ENCODE measurements at regions not wholly inside any gene's neighbourhood (a gene's known extent, or its start where the extent isn't known, plus 50 kb on each side); places are given as distances from the start of the nearest gene placed in this dataset.
"Not testable (repeated sequence)": the region's sequence is repeated elsewhere in the genome, so short reads cannot be mapped to it uniquely, and the experiment has no call there.

DNA sequence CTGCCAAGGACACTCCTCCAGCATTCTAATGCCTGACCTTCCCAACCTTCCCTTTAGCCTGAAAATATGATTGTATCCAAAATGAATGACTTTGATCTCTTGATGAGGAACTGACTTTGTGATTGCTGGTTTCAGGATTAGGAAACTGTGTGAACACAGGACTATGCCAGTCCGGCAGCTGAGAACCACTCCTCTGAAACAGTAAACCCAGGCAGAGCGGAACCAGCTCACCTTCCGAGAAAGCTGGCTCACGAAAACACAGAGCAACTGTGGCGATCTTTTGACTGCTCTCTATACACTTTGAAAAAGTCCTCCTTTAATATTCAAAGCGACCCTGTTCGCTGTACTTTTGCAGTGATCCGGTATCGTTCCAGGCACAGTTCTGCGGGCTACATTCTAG, 258.8 kb upstream of the IRS2 start:
- no peak for DNase-seq (ENCODE audit: low read depth)

DNA sequence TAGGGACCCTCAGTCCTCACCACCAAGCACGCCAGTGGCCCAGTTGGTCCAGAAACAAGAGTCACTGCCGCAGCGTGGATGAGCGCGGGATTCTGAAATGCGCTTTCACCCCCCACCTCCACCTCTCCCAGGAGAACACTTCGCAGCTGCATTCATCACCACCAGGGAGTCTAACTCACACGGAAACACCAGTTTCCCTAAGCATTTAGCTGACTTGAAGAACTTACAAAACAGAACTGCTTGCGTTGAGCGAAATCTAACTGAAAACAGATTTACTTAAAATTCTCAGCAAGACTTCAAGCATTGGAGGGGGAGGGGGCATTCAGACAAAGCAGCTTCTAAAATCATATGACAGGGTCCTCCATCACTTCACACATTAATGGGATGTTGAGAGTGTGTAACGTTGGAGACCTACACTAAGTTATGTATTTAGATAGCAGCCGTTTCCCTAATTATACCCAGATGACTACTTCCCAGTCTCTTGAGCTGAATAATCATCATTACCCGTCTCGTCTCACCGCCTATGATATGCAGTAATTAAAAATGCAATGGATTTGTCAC, 258.2 kb upstream of the IRS2 start:
- DNase-seq (ENCODE audit: low read depth): no peak

DNA sequence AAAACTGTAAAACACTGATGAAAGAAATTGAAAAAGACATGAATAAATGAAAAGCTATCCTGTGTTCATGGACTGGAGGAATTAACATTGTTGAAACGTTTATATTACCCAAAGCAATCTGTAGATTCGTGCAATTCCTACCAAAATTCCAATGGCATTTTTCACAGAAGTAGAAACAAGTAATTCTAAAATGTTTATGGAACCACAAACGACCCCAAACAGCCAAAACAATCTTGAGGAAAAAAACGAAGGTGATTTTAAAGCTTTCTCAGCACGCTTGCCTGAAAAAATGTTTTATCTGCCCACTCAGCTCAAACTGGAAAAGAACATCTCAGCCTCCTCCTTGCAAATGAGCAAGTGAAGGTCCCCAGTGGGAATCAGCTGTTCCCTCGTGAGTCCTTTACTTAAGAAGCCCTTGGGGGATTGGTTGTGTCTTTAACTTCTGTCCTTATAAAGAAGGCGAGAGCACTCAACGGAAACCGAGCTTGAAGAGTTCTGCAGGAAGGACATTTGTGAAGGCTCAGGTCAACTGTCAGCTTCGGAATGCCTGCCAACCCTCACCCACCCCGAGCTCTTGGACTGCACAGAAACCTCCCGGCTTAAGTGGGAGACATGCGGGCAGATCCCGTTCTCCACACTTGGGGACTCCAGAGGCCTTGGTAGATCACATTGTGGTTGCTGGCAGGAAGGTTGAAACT, 256.0 kb upstream of the IRS2 start:
- DNase-seq (ENCODE audit: low read depth): no peak

DNA sequence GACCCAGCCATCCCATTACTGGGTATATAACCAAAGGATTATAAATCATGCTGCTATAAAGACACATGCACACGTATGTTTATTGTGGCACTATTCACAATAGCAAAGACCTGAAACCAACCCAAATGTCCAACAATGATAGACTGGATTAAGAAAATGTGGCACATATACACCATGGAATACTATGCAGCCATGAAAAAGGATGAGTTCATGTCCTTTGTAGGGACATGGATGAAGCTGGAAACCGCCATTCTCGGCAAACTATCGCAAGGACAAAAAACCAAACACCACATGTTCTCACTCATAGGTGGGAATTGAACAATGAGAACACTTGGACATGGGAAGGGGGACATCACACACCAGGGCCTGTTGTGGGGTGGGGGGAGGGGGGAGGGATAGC, 255.3 kb upstream of the IRS2 start:
- not testable (repeated sequence) for DNase-seq (ENCODE audit: low read depth)

DNA sequence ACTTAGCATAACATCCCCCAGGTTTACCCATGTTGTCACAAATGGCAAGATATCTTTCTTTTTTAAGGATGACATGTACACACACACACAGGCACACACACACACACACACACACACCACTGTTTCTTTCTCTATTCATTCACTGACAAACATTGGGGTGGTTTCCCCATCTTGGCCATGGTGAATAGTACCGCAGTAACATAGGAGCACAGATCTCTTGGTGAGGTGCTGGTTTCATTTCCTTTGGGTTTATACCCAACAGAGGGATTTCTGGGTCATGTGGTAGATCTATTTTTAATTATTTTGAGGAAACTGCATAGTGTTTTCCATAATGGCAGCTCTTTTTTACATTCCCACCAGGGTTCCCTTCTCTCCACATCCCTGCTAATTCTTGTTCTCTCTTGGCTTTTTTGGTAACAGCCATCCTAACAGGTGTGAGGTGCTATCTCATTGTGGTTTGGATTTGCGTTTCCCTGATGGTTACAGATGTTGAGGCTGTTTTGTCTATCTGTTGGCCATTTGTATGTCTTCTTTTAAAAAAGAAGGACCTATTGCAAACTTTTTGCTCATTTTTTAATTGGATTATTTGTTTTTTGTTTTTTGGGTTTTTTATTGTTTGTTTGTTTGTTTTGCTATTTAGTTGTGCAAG, 251.7 kb upstream of the IRS2 start:
- DNase-seq (ENCODE audit: low read depth): no peak

DNA sequence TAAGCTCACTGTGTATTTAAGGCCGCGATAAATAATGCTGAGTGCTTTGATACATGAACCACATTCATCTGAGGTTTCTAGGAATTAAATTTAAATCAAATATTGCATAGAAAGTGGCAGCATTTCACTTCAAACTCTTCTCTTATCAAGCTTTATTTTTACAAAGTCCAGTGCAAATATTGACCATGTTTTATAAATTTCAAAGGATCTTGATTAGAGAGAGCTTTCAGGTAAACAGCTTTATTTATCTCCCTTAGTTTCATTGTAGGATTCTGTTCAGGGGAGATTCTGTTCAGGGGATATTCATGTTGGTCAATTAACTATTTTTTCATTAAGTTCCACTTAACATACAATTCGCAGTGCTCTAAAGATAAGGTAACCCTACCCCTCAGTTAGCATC, 249.7 kb upstream of the IRS2 start:
- DNase-seq (ENCODE audit: low read depth): no peak

DNA sequence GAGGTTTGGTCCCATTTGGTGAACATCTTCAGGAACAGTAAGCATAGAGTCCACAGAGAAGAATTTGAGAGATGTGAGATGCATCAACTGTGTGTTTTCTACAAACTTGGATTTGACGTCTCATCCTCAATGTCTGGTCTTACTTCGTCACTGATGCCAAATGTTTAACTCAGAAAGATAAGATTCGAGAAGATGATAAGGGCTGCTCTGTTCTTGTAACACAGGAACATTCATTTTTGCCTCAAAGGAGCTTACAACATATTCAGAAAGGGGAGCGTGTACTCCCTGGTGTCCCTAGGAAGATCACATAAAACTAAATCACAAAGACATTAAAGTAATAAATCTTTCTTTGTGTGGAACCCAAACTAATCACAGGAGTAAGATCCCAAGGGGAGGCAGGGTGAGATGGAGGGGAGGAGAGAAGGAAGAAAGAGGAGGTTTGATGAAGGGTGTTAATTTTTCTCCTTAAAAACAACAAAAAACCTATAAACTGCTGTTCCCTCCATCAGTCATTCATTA, 247.7 kb upstream of the IRS2 start:
- no peak for DNase-seq (ENCODE audit: low read depth)

DNA sequence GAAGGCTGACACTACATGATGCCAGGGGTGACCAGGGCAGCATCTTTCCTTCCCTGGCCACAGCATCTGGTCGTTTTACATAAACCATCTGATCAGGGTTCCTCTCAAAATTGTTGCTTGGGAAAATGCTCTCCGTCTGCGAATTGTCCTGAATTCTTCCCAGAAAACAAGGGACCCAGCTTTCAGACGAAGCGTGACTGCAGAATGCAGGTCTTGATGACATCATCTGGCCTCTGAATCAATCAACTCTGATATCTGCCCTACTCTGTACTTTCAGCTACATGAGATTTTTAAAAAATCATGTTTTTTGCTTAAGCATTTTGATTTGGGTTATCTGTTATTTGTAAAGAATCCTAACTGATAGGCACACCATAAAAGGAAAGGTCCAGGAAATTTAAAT, 246.6 kb upstream of the IRS2 start:
- DNase-seq (ENCODE audit: low read depth): no peak

DNA sequence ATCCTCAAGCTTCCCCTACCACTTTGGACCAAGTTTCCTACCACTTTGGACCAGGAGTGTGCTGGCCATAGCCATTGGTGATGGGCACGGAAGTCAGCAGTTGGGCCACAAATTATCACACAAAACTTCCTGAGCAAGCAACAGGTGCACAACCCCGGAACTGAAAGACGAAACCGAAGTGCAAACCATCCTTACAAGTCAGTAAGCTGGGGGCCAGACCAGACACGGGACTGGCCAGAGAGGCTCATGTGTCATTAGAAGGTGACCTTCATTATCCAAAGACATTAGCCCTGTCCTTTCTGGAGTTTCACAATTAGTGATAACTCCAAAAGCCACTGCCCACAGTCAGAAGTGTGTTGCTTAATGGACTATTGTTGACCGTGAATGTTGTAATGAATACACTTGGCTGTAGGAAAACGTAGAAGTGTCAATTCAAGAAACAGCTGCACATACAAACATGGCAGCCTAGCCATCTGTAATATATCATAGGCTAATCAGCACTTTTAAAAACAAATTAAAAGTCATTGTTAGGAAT, 244.1 kb upstream of the IRS2 start:
- no peak for DNase-seq (ENCODE audit: low read depth)

DNA sequence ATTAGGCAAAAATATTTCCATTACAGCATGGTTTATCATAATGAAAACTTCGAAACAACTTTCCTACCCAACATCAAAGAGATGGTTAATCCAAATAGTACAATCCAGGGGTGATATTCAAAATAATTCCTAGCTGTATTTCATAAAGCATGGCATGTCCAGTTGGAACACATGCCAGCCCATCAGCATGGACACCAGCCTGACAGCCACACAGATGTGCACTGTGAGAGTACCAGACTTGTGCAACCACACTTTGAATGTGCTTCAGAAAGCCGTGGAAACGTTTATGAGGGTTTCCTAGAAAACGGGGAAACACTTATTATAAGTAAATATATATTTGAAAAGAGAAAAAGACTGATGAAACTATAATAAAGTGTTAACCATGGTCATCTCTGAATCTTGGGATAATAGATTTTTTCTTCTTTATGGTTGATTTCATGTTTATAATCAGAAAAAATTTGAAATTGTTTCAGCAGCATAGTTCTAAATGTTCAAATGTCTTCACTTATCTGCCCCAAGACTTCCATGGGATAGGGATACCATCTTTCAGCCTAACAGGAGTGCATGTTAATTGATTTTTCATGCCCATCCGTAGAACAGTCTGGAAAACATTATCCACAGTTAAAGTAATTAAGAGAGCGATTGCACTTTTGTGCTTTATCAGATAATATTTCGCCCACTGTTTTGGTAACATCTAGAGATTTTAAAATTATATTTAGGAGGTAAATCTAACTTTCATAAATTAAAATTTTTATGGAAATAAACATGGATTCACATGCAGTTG, 242.6 kb upstream of the IRS2 start:
- no peak for DNase-seq (ENCODE audit: low read depth)

DNA sequence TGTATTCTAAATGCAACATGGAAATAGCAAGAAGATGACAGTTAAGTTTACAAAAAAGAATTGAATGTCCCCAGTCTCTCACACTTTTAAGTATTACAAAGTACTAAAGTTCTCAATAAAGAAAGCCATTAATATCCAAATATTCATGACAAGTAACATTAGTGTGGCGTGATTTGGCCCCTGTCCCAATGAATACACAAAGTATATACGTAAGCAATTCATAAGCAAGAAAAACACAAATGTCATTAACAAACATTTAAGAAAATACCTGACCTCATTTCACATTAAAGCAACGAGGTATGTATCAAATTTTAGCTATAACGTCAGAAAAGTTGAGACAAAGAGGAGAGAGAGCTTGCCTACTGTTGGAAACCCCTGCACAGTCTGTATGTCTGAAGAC, 241.9 kb upstream of the IRS2 start:
- no peak for DNase-seq (ENCODE audit: low read depth)

DNA sequence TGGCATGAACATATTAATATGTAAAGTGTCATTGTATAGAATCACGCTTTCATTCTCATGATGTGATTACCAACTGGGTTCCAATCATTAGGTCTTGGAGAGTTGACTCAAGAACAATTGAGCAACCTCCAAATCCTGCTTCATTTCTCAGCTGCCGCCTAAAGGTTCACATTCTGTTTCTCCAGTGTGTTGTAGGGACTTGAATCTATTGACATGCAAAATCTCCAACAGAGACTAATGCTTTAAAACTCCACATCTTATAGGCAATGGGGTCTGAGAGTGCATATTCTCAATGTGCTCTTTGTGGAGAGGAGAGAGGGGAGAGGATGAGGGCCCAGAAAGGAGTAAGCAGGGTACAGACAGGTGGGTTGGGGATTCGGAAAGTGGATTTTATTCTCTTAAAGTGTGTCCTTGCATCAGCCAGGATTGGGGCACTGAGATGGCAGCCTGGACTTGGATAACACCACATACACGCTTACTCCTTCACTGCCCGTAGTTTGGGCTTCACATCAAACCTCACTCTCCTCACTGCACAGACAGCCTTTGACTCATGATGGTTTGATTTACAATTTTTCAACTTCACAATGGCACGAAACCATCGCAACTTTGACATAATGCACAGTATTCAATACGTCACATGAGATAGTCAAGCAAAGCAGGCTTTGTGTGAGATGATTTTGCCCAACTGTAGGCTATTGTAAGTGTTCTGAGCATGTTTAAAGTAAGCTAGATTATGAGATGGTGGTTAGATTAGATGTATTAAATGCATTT, 241.3 kb upstream of the IRS2 start:
- DNase-seq (ENCODE audit: low read depth): no peak

DNA sequence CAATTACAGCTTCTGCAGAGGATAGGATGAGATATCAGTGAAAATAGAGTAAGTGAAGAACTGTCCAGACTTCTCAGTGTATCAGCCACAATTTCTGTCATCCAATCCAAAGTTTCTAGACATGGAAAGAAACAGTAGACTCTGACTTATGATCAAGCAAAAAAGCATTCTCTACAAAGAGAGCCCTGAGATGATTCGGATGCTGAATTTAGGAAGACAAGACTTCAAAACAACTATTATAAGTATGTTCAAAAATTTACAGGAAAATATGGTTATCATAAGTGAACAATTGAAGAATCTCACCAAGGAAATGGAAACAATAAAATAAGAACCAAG, 238.2 kb upstream of the IRS2 start:
- no peak for DNase-seq (ENCODE audit: low read depth)

DNA sequence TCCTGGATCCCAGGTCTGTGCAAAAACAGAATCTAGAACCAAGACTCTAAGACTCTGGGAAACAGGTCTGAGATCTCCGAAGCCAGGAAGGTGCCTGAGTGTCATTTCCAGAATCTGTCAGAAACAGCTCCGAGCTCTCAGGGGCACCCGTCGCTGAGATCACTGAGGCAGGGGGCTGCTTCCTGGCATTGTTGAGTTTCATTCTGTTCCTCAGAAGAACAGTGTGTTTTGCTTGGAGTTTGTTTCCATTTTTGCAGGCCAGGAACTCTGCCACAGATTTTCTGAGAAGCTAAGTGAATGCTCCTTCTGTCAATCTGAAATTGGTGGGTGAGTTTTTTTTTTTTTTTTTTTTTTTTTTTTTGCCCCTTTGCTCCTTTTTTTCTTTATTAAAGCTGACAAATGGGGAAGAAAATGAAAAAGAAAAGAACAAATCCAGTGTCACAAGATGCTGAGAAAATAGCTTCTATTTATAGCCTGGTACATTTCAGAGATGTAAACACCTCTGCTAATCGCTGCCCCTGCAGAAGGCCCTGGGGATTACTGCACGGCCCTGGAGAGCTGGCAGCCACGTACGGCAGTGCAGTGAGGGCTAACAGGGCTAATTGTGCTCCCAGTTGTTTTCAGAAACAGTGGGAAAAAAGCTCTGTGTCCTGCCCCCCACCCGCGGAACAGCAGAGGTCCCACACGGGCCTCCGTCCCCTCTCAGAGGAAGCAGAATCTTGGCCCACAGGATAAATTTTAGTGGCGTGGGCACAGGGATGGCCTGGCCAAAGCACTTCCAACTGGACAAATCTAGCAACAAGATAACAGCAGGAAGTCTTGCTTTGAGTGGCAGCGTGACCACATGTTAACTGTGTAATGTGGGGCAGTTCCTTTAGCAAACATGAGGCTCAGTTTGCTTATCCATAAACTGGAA, 237.6 kb upstream of the IRS2 start:
- DNase-seq (ENCODE audit: low read depth): no peak

DNA sequence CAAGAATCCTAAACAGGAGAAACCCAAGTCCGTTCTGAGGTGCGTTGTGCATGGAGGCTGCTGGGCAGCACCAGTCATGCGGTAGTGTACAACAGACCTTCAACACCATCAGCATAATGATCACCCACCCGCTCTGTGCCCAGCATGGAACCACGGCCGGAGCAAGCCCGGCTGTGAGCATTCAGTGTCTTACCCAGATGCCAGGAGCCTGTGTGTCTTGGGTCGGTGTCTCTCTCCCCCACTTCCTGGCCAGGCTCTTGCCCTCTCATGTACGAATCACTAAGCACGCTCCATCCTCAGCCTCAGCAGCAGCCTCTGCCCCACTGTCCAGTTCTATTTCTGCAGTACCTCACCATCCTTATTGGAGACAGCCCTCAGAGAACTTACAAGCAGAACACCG, 231.6 kb upstream of the IRS2 start:
- peak; percentile 71 for DNase-seq (ENCODE audit: low read depth)

DNA sequence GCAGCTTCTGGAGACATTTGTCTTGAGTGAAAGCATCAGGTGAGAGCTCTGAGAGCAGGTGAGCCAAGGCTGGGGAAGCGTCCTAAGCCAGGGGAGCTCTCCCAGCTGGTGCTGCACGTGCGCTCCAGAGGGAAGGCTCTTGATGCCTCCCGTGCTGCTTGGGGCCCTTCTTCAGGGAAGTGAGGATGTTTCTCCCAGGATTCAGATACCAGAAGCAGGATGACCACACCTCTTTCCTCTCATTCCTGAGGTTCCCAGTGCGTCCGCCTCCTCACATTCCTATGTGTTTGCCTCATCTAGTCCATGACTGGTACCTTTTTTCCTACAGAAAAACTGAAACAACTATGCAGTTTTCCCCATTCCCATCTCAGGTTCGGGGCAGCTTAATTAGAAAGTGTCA, 231.0 kb upstream of the IRS2 start:
- DNase-seq (ENCODE audit: low read depth): peak; percentile 98

DNA sequence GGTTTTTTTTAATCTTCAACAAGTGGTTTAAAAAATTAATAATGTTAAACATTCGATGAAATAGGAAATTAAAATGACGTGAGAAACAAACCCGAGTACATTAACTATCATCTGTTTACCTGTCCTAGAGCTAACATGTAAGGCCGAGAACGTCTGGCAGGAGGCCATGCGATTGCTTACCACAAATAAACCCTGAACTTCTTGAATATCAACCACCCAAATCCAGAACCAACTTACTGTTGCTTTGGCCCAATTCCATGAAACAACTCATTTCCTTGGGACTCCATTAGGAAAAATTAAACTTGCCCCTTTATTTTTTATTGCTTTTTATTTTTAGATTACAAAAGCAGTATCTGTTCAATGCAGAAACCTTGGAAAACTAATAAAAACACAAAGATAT, 228.9 kb upstream of the IRS2 start:
- peak; percentile 45 for DNase-seq (ENCODE audit: low read depth)

DNA sequence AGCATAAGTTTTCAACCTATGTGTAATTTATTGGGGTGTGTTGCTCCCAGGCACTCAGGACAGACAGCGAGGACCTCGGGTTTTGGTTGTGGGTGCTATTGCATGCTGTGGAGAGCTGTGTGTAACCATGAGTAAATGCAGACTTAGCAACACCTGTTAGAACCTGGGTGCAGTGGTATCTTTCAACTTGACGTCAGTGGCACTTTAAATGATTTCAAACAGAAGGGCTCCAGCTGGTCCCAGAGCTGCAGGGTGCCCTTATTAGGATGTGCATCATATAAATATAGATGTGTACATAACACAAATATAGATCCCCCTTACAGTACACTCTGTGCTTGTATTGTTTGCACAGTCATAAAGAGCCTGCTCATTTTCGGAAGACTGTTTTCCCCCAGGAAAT, 228.3 kb upstream of the IRS2 start:
- DNase-seq (ENCODE audit: low read depth): no peak

DNA sequence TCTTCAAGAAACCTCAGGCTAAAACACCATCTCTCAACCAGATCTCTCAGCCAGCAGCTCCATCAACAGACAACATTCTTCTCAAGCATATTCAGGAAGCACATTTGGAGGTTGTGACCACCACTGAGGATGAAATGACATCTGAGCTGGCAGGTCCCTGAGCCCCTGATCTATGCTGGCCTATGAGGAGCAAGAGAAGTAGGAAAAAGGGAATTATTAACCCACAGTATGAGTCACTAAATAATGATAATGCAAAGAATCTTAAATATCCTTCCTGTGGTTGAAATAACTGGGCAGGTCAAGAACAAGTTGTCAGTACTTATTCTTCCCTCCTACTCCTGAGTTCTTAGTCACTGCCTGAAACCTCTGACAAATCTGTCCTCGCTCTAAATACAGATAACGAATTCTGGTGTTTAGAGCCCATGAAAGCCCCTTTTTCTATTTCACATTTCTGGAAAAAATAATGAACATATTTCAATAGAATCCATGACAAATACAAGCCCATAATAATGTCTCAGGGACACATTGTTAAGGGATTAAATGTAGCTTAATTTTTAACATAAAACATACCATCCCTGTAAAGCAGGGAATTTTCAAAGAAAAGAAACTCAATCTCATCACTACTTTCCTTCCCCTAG, 225.8 kb upstream of the IRS2 start:
- DNase-seq (ENCODE audit: low read depth): peak; percentile 98

DNA sequence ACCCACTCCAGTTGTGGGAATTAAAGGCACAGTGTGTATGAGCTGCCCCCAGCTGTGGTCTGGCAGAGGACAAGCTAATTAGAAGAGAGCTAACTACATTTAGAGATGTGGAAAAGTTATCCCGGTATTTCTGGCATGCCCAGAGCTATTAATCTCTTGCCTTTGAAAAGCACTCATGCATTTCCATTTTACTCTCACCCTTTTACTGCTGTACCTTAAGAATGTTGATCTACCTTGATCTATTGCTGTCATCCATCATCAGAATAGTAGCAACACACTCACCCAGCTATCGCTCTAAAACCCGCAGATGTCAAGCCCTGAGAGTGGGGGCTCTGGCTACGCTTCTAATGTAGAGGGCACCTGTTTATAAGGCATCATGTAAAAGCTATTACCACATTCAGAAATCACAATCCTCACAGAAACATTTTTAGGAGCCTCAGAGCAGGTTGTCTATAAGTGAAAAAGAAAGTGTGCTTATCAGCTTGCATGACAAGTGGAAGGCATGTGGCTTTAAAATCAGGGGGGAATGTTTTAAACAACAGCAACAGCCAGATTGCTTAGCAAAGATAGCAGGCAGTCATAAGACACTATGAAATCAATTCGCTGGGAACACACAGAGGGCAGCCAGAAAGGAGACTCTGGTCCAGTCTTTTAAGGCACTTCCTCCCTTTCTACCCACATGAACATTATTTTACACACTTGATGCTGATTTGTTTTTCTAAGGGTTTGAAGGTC, 224.2 kb upstream of the IRS2 start:
- no peak for DNase-seq (ENCODE audit: low read depth)
